K562 (cell line): ENCODE measurements at regions not wholly inside any gene's neighbourhood (a gene's known extent, or its start where the extent isn't known, plus 50 kb on each side); places are given as distances from the start of the nearest gene placed in this dataset.

Experiments used
- ATAC-seq: fragments of 200-7000 bp; cut with Tn5 transposase; 3 replicates; pipeline ENCODE4 v1.9.1; 2020; ENCODE audit warnings: moderate library complexity
- BruUV-seq: library from RNA; stranded (reverse); fragments of 400-500 nt; replicated peaks from 2 replicates; lab custom pipeline; 2021; lab: Mats Ljungman, UMichigan
- CTCF ChIA-PET: fragments of 300-600 bp; formaldehyde crosslinking; extraction: SDS; loops from one replicate; lab custom pipeline; 2021; ENCODE audit warnings: low intra/inter-chr PET ratio; lab: Yijun Ruan, JAX
- POLR2A ChIA-PET: fragments of 300-600, 350-650 bp; sonication (Branson Sonifier 250); formaldehyde crosslinking; extraction: SDS; loops from one replicate; lab custom pipeline; 2021; ENCODE audit warnings: antibody characterized with exemption, inconsistent platforms; lab: Yijun Ruan, JAX
- DNase-seq, 4 experiments: peaks; one replicate each; pipeline versions ENCODE4 v3.0.0 to v3.0.0-alpha.2; 2011 to 2018; ENCODE audit warnings: low spot score in 3 of 4, mixed read lengths in 3 of 4; ENCODE audit errors: extremely low read depth in 1 of 4
- FAIRE-seq: peaks from 2 replicates; lab custom pipeline; 2011; peaks lifted over from hg19 to GRCh38; lab: Jason Lieb, UNC
- H2AFZ ChIP-seq: 2 replicates; pipeline ENCODE4 v1.6.0; 2011; ENCODE audit warnings: low read depth, low read length, control low read depth, inconsistent platforms
- H3K27ac ChIP-seq: fragments of 200-600 bp; 3 replicates; pipeline ENCODE4 v1.8.0; 2011; ENCODE audit warnings: low read depth, mild to moderate bottlenecking, control low read depth, inconsistent platforms, low read length, moderate library complexity, mixed read lengths; ENCODE audit errors: extremely low read depth
- H3K27me3 ChIP-seq, 2 experiments: fragments of 300-600 bp in 1 of 2; 2 replicates in 1 of 2; 3 replicates in 1 of 2; pipeline versions ENCODE4 v1.6.0 to v1.8.0; 2011; ENCODE audit warnings: inconsistent platforms in 2 of 2, low read length in 2 of 2, mild to moderate bottlenecking in 1 of 2, mixed read lengths in 1 of 2, moderate library complexity in 1 of 2; ENCODE audit not compliant: control insufficient read depth in 2 of 2, insufficient read depth in 2 of 2
- H3K36me3 ChIP-seq: fragments of 300-600 bp; 3 replicates; pipeline ENCODE4 v1.8.0; 2011; ENCODE audit warnings: mild to moderate bottlenecking, low read length, inconsistent platforms; ENCODE audit not compliant: control insufficient read depth, insufficient read depth
- H3K4me1 ChIP-seq, 2 experiments: fragments of 200-600 bp in 1 of 2; replicated peaks in 1 of 2; 2 replicates in 1 of 2; 3 replicates in 1 of 2; pipeline versions ENCODE4 v1.5.1 to v1.8.0; 2011; ENCODE audit warnings: inconsistent platforms in 2 of 2, low read length in 2 of 2, mild to moderate bottlenecking in 1 of 2, mixed read lengths in 1 of 2, moderate library complexity in 1 of 2; ENCODE audit not compliant: control insufficient read depth in 2 of 2, insufficient read depth in 2 of 2
- H3K4me2 ChIP-seq: 2 replicates; pipeline ENCODE4 v1.6.1; 2011; ENCODE audit warnings: low read length, control low read depth, inconsistent platforms, mixed read lengths; ENCODE audit not compliant: insufficient read depth
- H3K4me3 ChIP-seq: fragments of 200-600 bp; sonication (generic), shearing (Covaris generic); 2 replicates; pipeline ENCODE4 v1.5.1; 2016; ENCODE audit warnings: control low read depth, inconsistent platforms
- H3K79me2 ChIP-seq: fragments of 200-600 bp; 3 replicates; pipeline ENCODE4 v1.8.0; 2011; ENCODE audit warnings: low read length, inconsistent platforms; ENCODE audit not compliant: control insufficient read depth, insufficient read depth
- H3K9ac ChIP-seq, 2 experiments: 2 replicates each; pipeline versions ENCODE4 v1.6.0 to v1.6.1; 2011; ENCODE audit warnings: low read depth in 2 of 2, low read length in 2 of 2, control low read depth in 1 of 2, inconsistent platforms in 1 of 2, mild to moderate bottlenecking in 1 of 2, mixed read lengths in 1 of 2; ENCODE audit not compliant: insufficient read depth in 1 of 2
- H3K9me1 ChIP-seq: one replicate; pipeline ENCODE4 v1.6.0; 2011; ENCODE audit warnings: inconsistent platforms, mild to moderate bottlenecking, low read length, moderate library complexity; ENCODE audit not compliant: control insufficient read depth, insufficient read depth
- H3K9me3 ChIP-seq: replicated peaks from 2 replicates; pipeline ENCODE4 v1.5.1; 2011; ENCODE audit warnings: low read depth, low read length, inconsistent platforms; ENCODE audit not compliant: control insufficient read depth, insufficient read depth
- H4K20me1 ChIP-seq: replicated peaks from 2 replicates; pipeline ENCODE4 v1.6.1; 2011; ENCODE audit warnings: low read length, inconsistent platforms, mixed read lengths; ENCODE audit not compliant: control insufficient read depth, insufficient read depth
- CBX3 ChIP-seq, 2 experiments: IDR thresholded peaks; 1 replicate in 1 of 2; 2 replicates in 1 of 2; pipeline ENCODE4 v1.6.1; 2012; ENCODE audit warnings: inconsistent platforms in 2 of 2, low read length in 2 of 2, borderline replicate concordance in 1 of 2, control low read depth in 1 of 2
- CEBPB ChIP-seq: fragments of 450-650 bp; IDR thresholded peaks from 2 replicates; pipeline ENCODE4 v1.6.1; 2016; ENCODE audit warnings: missing genetic modification characterization, missing compliant biosample characterization
- PYGO2 ChIP-seq: fragments of 450-650 bp; IDR thresholded peaks from 2 replicates; pipeline ENCODE4 v1.6.1; 2016; ENCODE audit warnings: mild to moderate bottlenecking, missing genetic modification characterization, moderate library complexity, missing compliant biosample characterization
- RBM14 ChIP-seq: fragments of 200-400 bp; formaldehyde crosslinking; IDR thresholded peaks from 2 replicates; pipeline ENCODE4 v1.6.1; 2018; ENCODE audit warnings: low read depth, mild to moderate bottlenecking, low read length, moderate library complexity, borderline replicate concordance; ENCODE audit not compliant: insufficient read depth
- RBM17 ChIP-seq: fragments of 200-400 bp; formaldehyde crosslinking; IDR thresholded peaks from 2 replicates; pipeline ENCODE4 v1.6.1; 2017; ENCODE audit warnings: low read depth, mild to moderate bottlenecking, low read length, borderline replicate concordance
- WGBS: fragments of 100-300 bp; shearing (Covaris generic); methylation state at CpG from one replicate; pipeline ENCODE4 v1.1.6; 2016; ENCODE audit warnings: low coverage, mixed read lengths; ENCODE audit not compliant: insufficient coverage; ENCODE audit errors: missing lambda C conversion rate; 5-methylcytosine and 5-hydroxymethylcytosine counted together
- in situ Hi-C: fragments of 300-500 bp; cut with MboI; formaldehyde crosslinking; loops from 4 replicates; pipeline ENCODE4 v1.15.0; 2018; ENCODE audit warnings: inconsistent platforms, mixed read lengths
- intact Hi-C: fragments of 100-400 bp; cut with micrococcal nuclease; formaldehyde crosslinking; loops from 2 replicates; pipeline ENCODE4 v1.14.2; 2022

DNA sequence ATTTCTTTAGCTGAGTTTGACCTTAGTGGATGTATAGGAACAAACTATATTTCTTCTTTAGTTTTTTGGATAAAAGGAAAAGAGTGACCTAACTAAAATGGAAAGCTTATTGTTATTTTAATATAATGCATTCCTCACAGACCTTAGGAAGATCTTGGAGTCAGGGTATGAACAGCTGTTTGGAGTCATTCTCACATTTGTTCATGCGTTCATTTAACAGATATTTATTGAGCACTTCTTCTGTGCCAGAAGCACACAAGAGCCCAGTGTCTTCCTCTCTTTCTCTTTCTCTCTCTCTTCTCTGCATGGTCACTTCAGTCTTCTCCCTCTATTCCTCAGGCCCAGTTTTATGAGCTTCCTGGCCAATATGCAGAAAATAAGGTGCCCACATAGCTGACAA is 744.0 kb upstream of the MAP3K7 start:
- WGBS: 0% methylated on average over 1 of the region's 1 CpG
- Histone ChIP-seq H3K9ac (no peak overlapping the region), H4K20me1 (no peaks in the 10 kb centered on the region), H3K27me3 (no peaks in the 10 kb centered on the region), H3K36me3 (no peaks in the 10 kb centered on the region), H3K4me1 (no peaks in the 10 kb centered on the region), H3K9me3 (no peaks in the 10 kb centered on the region; the same call in 1 of the 2 replicates), H2AFZ (no peak overlapping the region), H3K4me2 (no peak overlapping the region), H3K9me1 (no peaks in the 10 kb centered on the region), H3K27ac (no peak overlapping the region), H3K79me2 (no peaks in the 10 kb centered on the region), H3K4me3 (no peak overlapping the region)
- no peak for TF ChIP-seq RBM17
- no peak for ATAC-seq
- ChIA-PET CTCF (no interaction called here), POLR2A (no interaction called here)
- intact Hi-C loops (no loop called here), in situ Hi-C loops (no loop called here)
- DNase-seq: no peak
- FAIRE-seq: no peak
- no TSS peak for BruUV-seq

DNA sequence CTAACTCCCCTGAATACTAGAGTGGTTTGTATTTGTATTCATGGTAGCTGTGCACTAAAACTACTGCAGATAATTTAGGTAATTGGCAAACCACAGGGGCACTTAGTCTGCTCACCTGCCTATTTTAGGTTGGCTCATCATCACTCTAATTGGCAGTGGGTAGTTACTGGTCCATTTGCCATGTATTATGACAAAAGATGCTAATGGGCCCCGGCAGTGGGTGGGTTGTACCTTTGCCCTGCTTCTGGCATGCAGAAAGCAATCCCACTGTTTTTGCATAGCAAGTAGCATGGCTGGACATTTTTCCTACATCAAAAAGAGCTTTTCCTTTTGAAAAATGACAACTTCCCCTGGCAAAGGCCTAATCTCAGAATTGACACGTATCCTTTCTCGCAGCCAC is 741.4 kb upstream of the MAP3K7 start:
- Histone ChIP-seq H3K4me2 (no peak overlapping the region), H2AFZ (no peak overlapping the region), H3K79me2 (no peaks in the 10 kb centered on the region), H3K4me3 (no peak overlapping the region), H3K27ac (no peak overlapping the region), H3K9me1 (no peaks in the 10 kb centered on the region), H4K20me1 (no peaks in the 10 kb centered on the region), H3K9me3 (no peaks in the 10 kb centered on the region; the same call in 1 of the 2 replicates), H3K27me3 (no peaks in the 10 kb centered on the region), H3K36me3 (no peaks in the 10 kb centered on the region), H3K9ac (no peak overlapping the region), H3K4me1 (no peaks in the 10 kb centered on the region)
- in situ Hi-C loops: no loop called here
- BruUV-seq: no TSS peak
- FAIRE-seq (no peak), ATAC-seq (no peak), DNase-seq (no peak)
- no peak for TF ChIP-seq RBM14
- no peak for TF ChIP-seq CBX3 (IDR thresholded peaks at IDR 0.05; ENCODE audit: borderline replicate concordance in 1 of 2, low read length in 2 of 2)
- TF ChIP-seq PYGO2: no peak
- no peak for TF ChIP-seq CEBPB (tag)
- 0% methylated on average over 3 of the region's 3 CpGs for WGBS
- intact Hi-C loops: no loop called here
- ChIA-PET POLR2A (no interaction called here), CTCF (no interaction called here)
